ENCODE measurements at regions not wholly inside any gene's neighbourhood (a gene's known extent, or its start where the extent isn't known, plus 50 kb on each side); places are given as distances from the start of the nearest gene placed in this dataset.
"Not testable (repeated sequence)": the region's sequence is repeated elsewhere in the genome, so short reads cannot be mapped to it uniquely, and the experiment has no call there.

GRCh38 chr12:75754141-75754540, 242.7 kb upstream of the KRR1 start:
- DNase-seq: no peak

GRCh38 chr12:75751769-75752471, 240.5 kb upstream of the KRR1 start:
- DNase-seq: no peak

- no peak for DNase-seq
Measured at GRCh38 chr12:75750716-75751306, 239.4 kb upstream of the KRR1 start.

- not testable (repeated sequence) for DNase-seq
Measured at GRCh38 chr12:75748990-75749389, 237.6 kb upstream of the KRR1 start.

- DNase-seq: no peak
Measured at GRCh38 chr12:75748136-75748535, 236.7 kb upstream of the KRR1 start.

- no peak for DNase-seq
Measured at GRCh38 chr12:75747572-75748021, 236.2 kb upstream of the KRR1 start.

GRCh38 chr12:75746621-75747020, 235.2 kb upstream of the KRR1 start:
- DNase-seq: no peak

- DNase-seq: no peak
Measured at GRCh38 chr12:75744607-75745256, 233.3 kb upstream of the KRR1 start.

GRCh38 chr12:75742961-75743360, 231.6 kb upstream of the KRR1 start:
- no peak for DNase-seq

GRCh38 chr12:75742048-75742447, 230.6 kb upstream of the KRR1 start:
- no peak for DNase-seq

- DNase-seq: no peak
Measured at GRCh38 chr12:75739912-75740311, 228.5 kb upstream of the KRR1 start.

- not testable (repeated sequence) for DNase-seq
Measured at GRCh38 chr12:75739098-75739497, 227.7 kb upstream of the KRR1 start.

- DNase-seq: peak; percentile 23
Measured at GRCh38 chr12:75738486-75738885, 227.1 kb upstream of the KRR1 start.

GRCh38 chr12:75735853-75736252, 224.4 kb upstream of the KRR1 start:
- no peak for DNase-seq

GRCh38 chr12:75728826-75729225, 217.4 kb upstream of the KRR1 start:
- no peak for DNase-seq

- no peak for DNase-seq
Measured at GRCh38 chr12:75727577-75727976, 216.2 kb upstream of the KRR1 start.

GRCh38 chr12:75725521-75726111, 214.2 kb upstream of the KRR1 start:
- no peak for DNase-seq

- no peak for DNase-seq
Measured at GRCh38 chr12:75724928-75725312, 213.5 kb upstream of the KRR1 start.

- DNase-seq: no peak
Measured at GRCh38 chr12:75724307-75724927, 213.0 kb upstream of the KRR1 start.

GRCh38 chr12:75722714-75723200, 211.3 kb upstream of the KRR1 start:
- peak; percentile 10 for DNase-seq

GRCh38 chr12:75721796-75722195, 210.4 kb upstream of the KRR1 start:
- no peak for DNase-seq

GRCh38 chr12:75720812-75721641, 209.6 kb upstream of the KRR1 start:
- DNase-seq: no peak

All from stimulated activated CD4-positive, alpha-beta T cell treated with anti-CD3 and anti-CD28 coated beads, Interleukin-4, amount 100 ng/mL, for 1 hour (primary cell).